ENCODE measurements at regions not wholly inside any gene's neighbourhood (a gene's known extent, or its start where the extent isn't known, plus 50 kb on each side); places are given as distances from the start of the nearest gene placed in this dataset.

DNA sequence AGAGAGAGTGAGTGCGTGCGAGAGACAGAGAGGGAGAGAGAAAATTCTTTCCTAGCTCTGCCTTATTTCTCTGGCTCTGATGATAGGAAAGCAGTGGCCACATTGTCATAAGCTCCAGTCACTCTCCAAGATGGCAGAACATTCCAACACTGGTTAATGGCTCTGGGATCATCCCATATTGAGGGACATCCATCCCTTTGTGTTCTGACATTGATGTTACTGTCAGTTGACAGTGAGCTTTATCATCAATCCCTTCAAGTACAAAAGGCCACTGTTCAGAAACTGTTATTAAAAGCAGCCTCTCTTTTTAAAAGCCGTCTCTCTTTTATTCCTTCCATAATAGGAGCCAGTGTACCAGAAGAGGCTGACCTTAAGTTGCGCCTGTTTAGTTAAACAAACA is 1084.9 kb upstream of the RBFOX1 start:
- no peaks in the 10 kb centered on the region for H3K79me1 ChIP-seq (ENCODE audit: low read depth in 1 of 2, low read length in 2 of 2)
- no peak overlapping the region for H3K4ac ChIP-seq (ENCODE audit: low read depth, low read length)
- H2BK15ac ChIP-seq (ENCODE audit: low read depth, low read length) = no peak overlapping the region
- no peaks in the 10 kb centered on the region for H3K36me3 ChIP-seq (ENCODE audit: control insufficient read depth, insufficient read depth, low read length)
- H4K8ac ChIP-seq (ENCODE audit: low read depth in 2 of 2, low read length in 2 of 2) = no peak overlapping the region
- no peaks in the 10 kb centered on the region for H3K4me1 ChIP-seq (ENCODE audit: control insufficient read depth, insufficient read depth, low read length)
- H3K4me3 ChIP-seq (ENCODE audit: insufficient read depth, low read depth, low read length) = no peak overlapping the region
- no peak overlapping the region for H3K18ac ChIP-seq (ENCODE audit: low read depth, low read length)
- no peak overlapping the region for H4K5ac ChIP-seq (ENCODE audit: low read depth, low read length)
- no TSS peak for BruUV-seq (replicated peaks)
- no peaks in the 10 kb centered on the region for H4K20me1 ChIP-seq (ENCODE audit: insufficient read depth, low read length)
- ATAC-seq (ENCODE audit: low read depth) = no peak
- H3K4me2 ChIP-seq (ENCODE audit: low read depth, low read length) = no peak overlapping the region
- ChIA-PET CTCF (no interaction called here), POLR2A (ENCODE audit: unreplicated experiment) (no interaction called here)
- no peak overlapping the region for H3K14ac ChIP-seq (replicated peaks; ENCODE audit: low read depth, low read length)
- no peak overlapping the region for H3K27ac ChIP-seq (ENCODE audit: insufficient read depth, low read length)
- H3K23ac ChIP-seq (ENCODE audit: low read depth, low read length) = no peak overlapping the region
- H3K9ac ChIP-seq (ENCODE audit: low read depth, low read length) = no peak overlapping the region
- H3K9me3 ChIP-seq (ENCODE audit: control insufficient read depth, insufficient read depth, low read length) = peaks cover 16% of the 10 kb centered on the region
- no CpG with 5 or more reads among the region's 4 CpGs for WGBS, 2 experiments (ENCODE audit: extremely low coverage in 2 of 2, insufficient read length in 1 of 2)
- H2BK120ac ChIP-seq (ENCODE audit: low read depth, low read length) = no peak overlapping the region
- no peak overlapping the region for H2AFZ ChIP-seq (replicated peaks; ENCODE audit: low read length, poor library complexity)
- no peaks in the 10 kb centered on the region for H3K9me1 ChIP-seq (ENCODE audit: insufficient read depth, low read length)
- TF ChIP-seq NFE2L2 (IDR thresholded peaks at IDR 0.05; ENCODE audit: low read depth, low read length) (no peak), BHLHE40 (IDR thresholded peaks at IDR 0.05; ENCODE audit: low read depth, low read length) (no peak), RFX5 (IDR thresholded peaks at IDR 0.05; ENCODE audit: low read depth, low read length) (no peak), MAFK (IDR thresholded peaks at IDR 0.05; ENCODE audit: low read depth, low read length) (no peak)
- TF ChIP-seq, protein P1, sequence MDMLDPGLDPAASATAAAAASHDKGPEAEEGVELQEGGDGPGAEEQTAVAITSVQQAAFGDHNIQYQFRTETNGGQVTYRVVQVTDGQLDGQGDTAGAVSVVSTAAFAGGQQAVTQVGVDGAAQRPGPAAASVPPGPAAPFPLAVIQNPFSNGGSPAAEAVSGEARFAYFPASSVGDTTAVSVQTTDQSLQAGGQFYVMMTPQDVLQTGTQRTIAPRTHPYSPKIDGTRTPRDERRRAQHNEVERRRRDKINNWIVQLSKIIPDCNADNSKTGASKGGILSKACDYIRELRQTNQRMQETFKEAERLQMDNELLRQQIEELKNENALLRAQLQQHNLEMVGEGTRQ (IDR thresholded peaks at IDR 0.05; ENCODE audit: low read depth, low read length) = no peak
- TF ChIP-seq, protein P2, sequence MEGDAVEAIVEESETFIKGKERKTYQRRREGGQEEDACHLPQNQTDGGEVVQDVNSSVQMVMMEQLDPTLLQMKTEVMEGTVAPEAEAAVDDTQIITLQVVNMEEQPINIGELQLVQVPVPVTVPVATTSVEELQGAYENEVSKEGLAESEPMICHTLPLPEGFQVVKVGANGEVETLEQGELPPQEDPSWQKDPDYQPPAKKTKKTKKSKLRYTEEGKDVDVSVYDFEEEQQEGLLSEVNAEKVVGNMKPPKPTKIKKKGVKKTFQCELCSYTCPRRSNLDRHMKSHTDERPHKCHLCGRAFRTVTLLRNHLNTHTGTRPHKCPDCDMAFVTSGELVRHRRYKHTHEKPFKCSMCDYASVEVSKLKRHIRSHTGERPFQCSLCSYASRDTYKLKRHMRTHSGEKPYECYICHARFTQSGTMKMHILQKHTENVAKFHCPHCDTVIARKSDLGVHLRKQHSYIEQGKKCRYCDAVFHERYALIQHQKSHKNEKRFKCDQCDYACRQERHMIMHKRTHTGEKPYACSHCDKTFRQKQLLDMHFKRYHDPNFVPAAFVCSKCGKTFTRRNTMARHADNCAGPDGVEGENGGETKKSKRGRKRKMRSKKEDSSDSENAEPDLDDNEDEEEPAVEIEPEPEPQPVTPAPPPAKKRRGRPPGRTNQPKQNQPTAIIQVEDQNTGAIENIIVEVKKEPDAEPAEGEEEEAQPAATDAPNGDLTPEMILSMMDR (conservative IDR thresholded peaks at IDR 0.05; ENCODE audit: low read depth, low read length) = no peak
- H2BK5ac ChIP-seq (ENCODE audit: low read depth, low read length, poor library complexity, severe bottlenecking) = no peak overlapping the region
- H2BK20ac ChIP-seq (ENCODE audit: low read depth, low read length) = no peak overlapping the region
- intact Hi-C loops (cut with micrococcal nuclease) = no loop called here
- no peak overlapping the region for H2AK9ac ChIP-seq (replicated peaks; ENCODE audit: low read depth, low read length, poor library complexity)
- no peak overlapping the region for H4K91ac ChIP-seq (ENCODE audit: insufficient read depth, low read depth, low read length)
- H3K27me3 ChIP-seq (ENCODE audit: control insufficient read depth, insufficient read depth, low read length) = no peaks in the 10 kb centered on the region
- dilution Hi-C loops (cut with HindIII; ENCODE audit: low sequenced_read_pairs, unreplicated experiment) = no loop called here
- H3K56ac ChIP-seq (ENCODE audit: extremely low read depth, insufficient read depth, low read length) = no peak overlapping the region
- no peak for DNase-seq
- H2AK5ac ChIP-seq (ENCODE audit: low read depth, low read length) = no peak overlapping the region
- in situ Hi-C loops (cut with MboI; ENCODE audit: low sequenced_read_pairs) = no loop called here
